ENCODE measurements at regions not wholly inside any gene's neighbourhood (a gene's known extent, or its start where the extent isn't known, plus 50 kb on each side); places are given as distances from the start of the nearest gene placed in this dataset.

DNA sequence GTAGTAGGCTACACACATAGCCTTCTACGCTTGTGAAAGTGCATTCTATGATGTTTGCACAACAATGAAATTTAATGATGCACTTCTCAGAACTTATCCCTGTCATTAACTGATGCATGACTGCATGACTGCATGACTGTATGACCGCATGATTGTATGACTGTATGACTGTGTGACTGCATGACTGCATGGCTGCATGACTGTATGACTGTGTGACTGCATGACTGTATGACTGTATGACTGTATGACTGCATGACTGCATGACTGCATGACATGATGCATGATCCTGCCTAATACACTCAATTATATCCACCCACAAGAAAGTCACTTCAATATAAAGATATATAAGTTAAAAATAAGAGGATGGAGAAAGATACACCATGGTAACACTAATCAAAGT lies 365.4 kb upstream of the FSIP2 start:
- TF ChIP-seq, protein P1, sequence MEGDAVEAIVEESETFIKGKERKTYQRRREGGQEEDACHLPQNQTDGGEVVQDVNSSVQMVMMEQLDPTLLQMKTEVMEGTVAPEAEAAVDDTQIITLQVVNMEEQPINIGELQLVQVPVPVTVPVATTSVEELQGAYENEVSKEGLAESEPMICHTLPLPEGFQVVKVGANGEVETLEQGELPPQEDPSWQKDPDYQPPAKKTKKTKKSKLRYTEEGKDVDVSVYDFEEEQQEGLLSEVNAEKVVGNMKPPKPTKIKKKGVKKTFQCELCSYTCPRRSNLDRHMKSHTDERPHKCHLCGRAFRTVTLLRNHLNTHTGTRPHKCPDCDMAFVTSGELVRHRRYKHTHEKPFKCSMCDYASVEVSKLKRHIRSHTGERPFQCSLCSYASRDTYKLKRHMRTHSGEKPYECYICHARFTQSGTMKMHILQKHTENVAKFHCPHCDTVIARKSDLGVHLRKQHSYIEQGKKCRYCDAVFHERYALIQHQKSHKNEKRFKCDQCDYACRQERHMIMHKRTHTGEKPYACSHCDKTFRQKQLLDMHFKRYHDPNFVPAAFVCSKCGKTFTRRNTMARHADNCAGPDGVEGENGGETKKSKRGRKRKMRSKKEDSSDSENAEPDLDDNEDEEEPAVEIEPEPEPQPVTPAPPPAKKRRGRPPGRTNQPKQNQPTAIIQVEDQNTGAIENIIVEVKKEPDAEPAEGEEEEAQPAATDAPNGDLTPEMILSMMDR (IDR thresholded peaks at IDR 0.05 in 2 of 3, conservative IDR thresholded peaks at IDR 0.05 in 1 of 3; ENCODE audit: insufficient read depth in 2 of 3, low read depth in 1 of 3, low read length in 3 of 3) = no peak
- TF ChIP-seq EGR1 (conservative IDR thresholded peaks at IDR 0.05) (no peak), SIN3A (IDR thresholded peaks at IDR 0.05; ENCODE audit: borderline replicate concordance in 2 of 2, control insufficient read depth in 1 of 2, low read depth in 2 of 2, low read length in 2 of 2) (no peak), NR3C1 (CRISPR knock-in tag; IDR thresholded peaks at IDR 0.05) (no peak)
